B cell (primary cell): ENCODE measurements at regions not wholly inside any gene's neighbourhood (a gene's known extent, or its start where the extent isn't known, plus 50 kb on each side); places are given as distances from the start of the nearest gene placed in this dataset.

Source experiments
- ATAC-seq: fragments of 200-7000 bp; cut with Tn5 transposase; one replicate; pipeline ENCODE4 v1.10.0; 2021; ENCODE audit warnings: low read depth, mild to moderate bottlenecking, moderate number of reproducible peaks, moderate library complexity
- CTCF ChIA-PET: fragments of 350-600 bp; sonication (Branson Sonifier 250); formaldehyde crosslinking; loops from one replicate; lab custom pipeline; 2021; ENCODE audit warnings: antibody characterized with exemption, inconsistent platforms; lab: Charles Lee
- POLR2A ChIA-PET: fragments of 350-600 bp; sonication (Branson Sonifier 250); formaldehyde crosslinking; loops from one replicate; lab custom pipeline; 2021; ENCODE audit warnings: antibody characterized with exemption; lab: Charles Lee
- DNase-seq: peaks from one replicate; pipeline ENCODE4 v3.0.0; 2013
- H2AFZ ChIP-seq: 2 replicates; pipeline ENCODE4 v1.6.1; 2012; ENCODE audit warnings: mild to moderate bottlenecking, low read depth, low read length; ENCODE audit not compliant: insufficient read depth, poor library complexity, severe bottlenecking
- H3K27ac ChIP-seq, 2 donors: 1 replicate in 1 of 2; 2 replicates in 1 of 2; pipeline ENCODE4 v1.5.1; 2012 to 2013; ENCODE audit warnings: low read length in 2 of 2, mild to moderate bottlenecking in 2 of 2, moderate library complexity in 1 of 2
- H3K27me3 ChIP-seq, 4 experiments: fragments of 200-600 bp in 1 of 4; sonication (generic) in 1 of 4; replicated peaks in 1 of 4; 1 replicate in 2 of 4; 2 replicates in 2 of 4; pipeline versions ENCODE4 v1.6.1 to v1.7.0; 2013 to 2016; ENCODE audit warnings: low read length in 3 of 4, mild to moderate bottlenecking in 2 of 4, mixed read lengths in 1 of 4, moderate library complexity in 1 of 4; ENCODE audit not compliant: insufficient read depth in 4 of 4, control insufficient read depth in 3 of 4; ENCODE audit errors: control extremely low read depth in 1 of 4
- H3K36me3 ChIP-seq, 2 experiments: replicated peaks in 1 of 2; 1 replicate in 1 of 2; 2 replicates in 1 of 2; pipeline versions ENCODE4 v1.6.1 to v1.7.1; 2013; ENCODE audit warnings: low read length in 1 of 2; ENCODE audit not compliant: insufficient read depth in 2 of 2, control insufficient read depth in 1 of 2; ENCODE audit errors: control extremely low read depth in 1 of 2, extremely low read depth in 1 of 2
- H3K4me1 ChIP-seq, 2 donors: fragments of 200-600 bp in 1 of 2; sonication (generic) in 1 of 2; 1 replicate in 1 of 2; 2 replicates in 1 of 2; pipeline versions ENCODE4 v1.5.1 to v1.6.1; 2013 to 2017; ENCODE audit warnings: low read length in 2 of 2; ENCODE audit not compliant: control insufficient read depth in 2 of 2, insufficient read depth in 2 of 2
- H3K4me2 ChIP-seq: replicated peaks from 2 replicates; pipeline ENCODE3; 2012; ENCODE audit warnings: mild to moderate bottlenecking, low read depth, low read length; ENCODE audit not compliant: poor library complexity, severe bottlenecking
- H3K4me3 ChIP-seq, 5 experiments: fragments of 200-600 bp in 1 of 5; sonication (generic) in 1 of 5; 1 replicate in 3 of 5; 2 replicates in 2 of 5; pipeline versions ENCODE4 v1.5.1 to v1.7.0; 2011 to 2016; ENCODE audit warnings: low read length in 4 of 5, mild to moderate bottlenecking in 4 of 5, low read depth in 2 of 5, control low read depth in 1 of 5, moderate library complexity in 1 of 5; ENCODE audit not compliant: insufficient read depth in 1 of 5; ENCODE audit errors: control extremely low read depth in 1 of 5, extremely low read depth in 1 of 5
- H3K79me2 ChIP-seq: fragments of 200-600 bp; sonication (generic); one replicate; pipeline ENCODE4 v1.6.0; 2016; ENCODE audit warnings: low read length; ENCODE audit not compliant: control insufficient read depth, insufficient read depth
- H3K9ac ChIP-seq: fragments of 200-600 bp; sonication (generic); 2 replicates; pipeline ENCODE4 v1.6.1; 2017; ENCODE audit warnings: mild to moderate bottlenecking, low read length, moderate library complexity
- H3K9me3 ChIP-seq, 3 donors: one replicate each; pipeline versions ENCODE4 v1.6.1 to v1.7.1; 2013; ENCODE audit warnings: low read length in 2 of 3; ENCODE audit not compliant: control insufficient read depth in 2 of 3, insufficient read depth in 1 of 3; ENCODE audit errors: control extremely low read depth in 1 of 3
- H4K20me1 ChIP-seq: 2 replicates; pipeline ENCODE4 v1.6.0; 2012; ENCODE audit warnings: mild to moderate bottlenecking, low read length; ENCODE audit not compliant: insufficient read depth, control insufficient read depth, poor library complexity, severe bottlenecking
- H3K27ac Mint-ChIP-seq: one replicate; pipeline ENCODE4 v1.8.0; 2021; ENCODE audit warnings: mixed read lengths
- H3K27me3 Mint-ChIP-seq: one replicate; pipeline ENCODE4 v1.8.0; 2021; ENCODE audit warnings: mixed read lengths
- H3K4me1 Mint-ChIP-seq: one replicate; pipeline ENCODE4 v1.8.0; 2021; ENCODE audit warnings: mixed read lengths
- H3K4me3 Mint-ChIP-seq: one replicate; pipeline ENCODE4 v1.8.0; 2021; ENCODE audit warnings: mixed read lengths
- H3K9me3 Mint-ChIP-seq: one replicate; pipeline ENCODE4 v1.8.0; 2022; ENCODE audit warnings: mixed read lengths; ENCODE audit not compliant: insufficient read depth
- CTCF ChIP-seq: fragments of 200-600 bp; IDR thresholded peaks from one replicate; pipeline ENCODE4 v1.8.0; 2022; ENCODE audit warnings: antibody characterized with exemption, mild to moderate bottlenecking
- EZH2 ChIP-seq: IDR thresholded peaks from 2 replicates; pipeline ENCODE4 v1.6.1; 2012; ENCODE audit warnings: borderline replicate concordance, low read depth, mild to moderate bottlenecking, moderate library complexity, low read length; ENCODE audit not compliant: insufficient read depth, poor library complexity, severe bottlenecking
- WGBS: methylation state at CpG from one replicate; pipeline ENCODE4 v1.1.5; 2013; ENCODE audit warnings: missing lambda C conversion rate; ENCODE audit not compliant: insufficient coverage; 5-methylcytosine and 5-hydroxymethylcytosine counted together
- intact Hi-C: fragments of 100-400 bp; cut with micrococcal nuclease; formaldehyde crosslinking; loops from one replicate; pipeline ENCODE4 v1.10.0; 2022

GRCh38 chr1:221806984-221807383 lies 65.1 kb upstream of the DUSP10 start:
- TF ChIP-seq CTCF, result no peak
- TF ChIP-seq EZH2, result no peak
- Mint-ChIP-seq H3K9me3 (no peaks in the 10 kb centered on the region), H3K27ac (peak overlapping the region; percentile 51), H3K4me3 (peak overlapping the region; percentile 11), H3K27me3 (no peaks in the 10 kb centered on the region), H3K4me1 (peaks cover 75% of the 10 kb centered on the region)
- H3K4me2 ChIP-seq, result peak overlapping the region; percentile 37
- peaks cover 44 to 48% of the 10 kb centered on the region in 2 donors for H3K4me1 ChIP-seq
- H3K79me2 ChIP-seq, result no peaks in the 10 kb centered on the region
- no peaks in the 10 kb centered on the region for H3K36me3 ChIP-seq
- H3K27me3 ChIP-seq, result no peaks in the 10 kb centered on the region
- ChIA-PET CTCF (interaction anchor here (0.8 kb wide), 1 partner anchor 28 kb away, joined by 3 read pairs; no protein-coding TSS in a partner anchor), POLR2A (interaction anchor here (0.6 kb wide), 1 partner anchor 13 kb away, joined by 3 read pairs; no protein-coding TSS in a partner anchor)
- H2AFZ ChIP-seq, result peak overlapping the region; percentile 12
- ATAC-seq (no peak), DNase-seq (peak; percentile 27)
- H3K9ac ChIP-seq, result no peak overlapping the region
- no peak overlapping the region for H3K4me3 ChIP-seq
- peaks cover 0 to 1% (median 0%) of the 10 kb centered on the region in 3 donors for H3K9me3 ChIP-seq
- H3K27ac ChIP-seq, result no peak overlapping the region
- H4K20me1 ChIP-seq, result no peaks in the 10 kb centered on the region
- intact Hi-C loops, result loop anchor here (1.0 kb wide), 1 partner anchor 9 kb away; no protein-coding TSS in a partner anchor

GRCh38 chr1:221806236-221806635 lies 64.3 kb upstream of the DUSP10 start:
- no peak for ATAC-seq
- Histone ChIP-seq H3K27ac (no peak overlapping the region), H3K27me3 (no peaks in the 10 kb centered on the region), H4K20me1 (no peaks in the 10 kb centered on the region), H2AFZ (peak overlapping the region; percentile 12), H3K4me3 (no peak overlapping the region), H3K9me3 (peaks cover 0 to 1% (median 0%) of the 10 kb centered on the region in 3 donors), H3K36me3 (no peaks in the 10 kb centered on the region), H3K4me1 (peaks cover 43 to 46% of the 10 kb centered on the region in 2 donors), H3K79me2 (no peaks in the 10 kb centered on the region), H3K9ac (no peak overlapping the region), H3K4me2 (peak overlapping the region; percentile 37)
- CTCF ChIA-PET, result no interaction called here
- intact Hi-C loops, result no loop called here
- Mint-ChIP-seq H3K9me3 (no peaks in the 10 kb centered on the region), H3K4me3 (peak overlapping the region; percentile 11), H3K27me3 (no peaks in the 10 kb centered on the region), H3K27ac (peak overlapping the region; percentile 51), H3K4me1 (peaks cover 75% of the 10 kb centered on the region)
- POLR2A ChIA-PET, result no interaction called here
- TF ChIP-seq CTCF (no peak), EZH2 (no peak)
- DNase-seq, result no peak
- WGBS, result no CpG with 5 or more reads among the region's 1 CpG
